OCI-LY3 (cell line): ENCODE measurements at regions not wholly inside any gene's neighbourhood (a gene's known extent, or its start where the extent isn't known, plus 50 kb on each side); places are given as distances from the start of the nearest gene placed in this dataset.

Experiments
- CTCF ChIP-seq: fragments of 200-600, 300-600 bp; sonication (generic); IDR thresholded peaks from 2 replicates; pipeline ENCODE4 v1.5.1; 2014; ENCODE audit warnings: antibody characterized with exemption, low read length, low read depth
- EZH2phosphoT487 ChIP-seq: fragments of 200-600 bp; shearing (Covaris generic); IDR thresholded peaks from 2 replicates; pipeline ENCODE4 v1.6.1; 2018; ENCODE audit warnings: antibody characterized with exemption, mixed run types, low read depth

GRCh38 chr14:85223667-85224066, 306.3 kb upstream of the FLRT2 start:
- no peak for TF ChIP-seq CTCF
- no peak for TF ChIP-seq EZH2phosphoT487
